ENCODE measurements at regions not wholly inside any gene's neighbourhood (a gene's known extent, or its start where the extent isn't known, plus 50 kb on each side); places are given as distances from the start of the nearest gene placed in this dataset.

- TF ChIP-seq CTCF (IDR thresholded peaks at IDR 0.05) (no peak), POLR2A (IDR thresholded peaks at IDR 0.05) (no peak)
These were observed 62.0 kb downstream of the SUCNR1 start for GRCh38 chr3:151935446-151935845.

Measured in esophagus squamous epithelium (tissue), 4 donors.